Stimulated activated naive B cell treated with anti-CD40 and anti-IgM and Interleukin-4, amounts not matched to agents 10 μg/mL and 1 μg/mL and 100 μg/mL, for 72 hours (primary cell): ENCODE measurements at regions not wholly inside any gene's neighbourhood (a gene's known extent, or its start where the extent isn't known, plus 50 kb on each side); places are given as distances from the start of the nearest gene placed in this dataset.

Source experiments
- ATAC-seq, 2 donors: fragments of 150-1000 bp; cut with Tn5 transposase; replicated peaks; 2 replicates each; pipeline ENCODE4 v1.10.0; 2021; ENCODE audit warnings: moderate library complexity in 1 of 2
- DNase-seq: peaks from one replicate; pipeline ENCODE4 v3.0.0; 2021
- H3K27ac Mint-ChIP-seq: one replicate; pipeline ENCODE4 v1.8.0; 2022; ENCODE audit warnings: mild to moderate bottlenecking, mixed read lengths
- H3K27me3 Mint-ChIP-seq, 2 donors: one replicate each; pipeline ENCODE4 v1.8.0; 2022; ENCODE audit warnings: mixed read lengths in 2 of 2
- H3K36me3 Mint-ChIP-seq, 2 donors: one replicate each; pipeline ENCODE4 v1.8.0; 2022; ENCODE audit warnings: mixed read lengths in 2 of 2, mild to moderate bottlenecking in 1 of 2
- H3K4me1 Mint-ChIP-seq, 2 donors: one replicate each; pipeline ENCODE4 v1.8.0; 2022; ENCODE audit warnings: mixed read lengths in 2 of 2, mild to moderate bottlenecking in 1 of 2
- H3K4me3 Mint-ChIP-seq, 2 donors: one replicate each; pipeline ENCODE4 v1.8.0; 2022; ENCODE audit warnings: mild to moderate bottlenecking in 2 of 2, mixed read lengths in 2 of 2, moderate library complexity in 1 of 2
- H3K9me3 Mint-ChIP-seq, 2 donors: one replicate each; pipeline ENCODE4 v1.8.0; 2022; ENCODE audit warnings: mixed read lengths in 2 of 2, mild to moderate bottlenecking in 1 of 2

- no peak overlapping the region for H3K27ac Mint-ChIP-seq
- ATAC-seq, result no peak
- DNase-seq, result no peak
- no peaks in the 10 kb centered on the region for H3K9me3 Mint-ChIP-seq
- no peak overlapping the region for H3K4me3 Mint-ChIP-seq
- no peaks in the 10 kb centered on the region for H3K4me1 Mint-ChIP-seq
- H3K36me3 Mint-ChIP-seq, result no peaks in the 10 kb centered on the region
- H3K27me3 Mint-ChIP-seq, result no peaks in the 10 kb centered on the region
Measured at GRCh38 chr2:21793461-21793860, 669.7 kb downstream of the TDRD15 start.

GRCh38 chr2:21794611-21795010 lies 670.8 kb downstream of the TDRD15 start:
- ATAC-seq, result no peak
- H3K36me3 Mint-ChIP-seq, result no peaks in the 10 kb centered on the region
- H3K27ac Mint-ChIP-seq, result no peak overlapping the region
- H3K9me3 Mint-ChIP-seq, result no peaks in the 10 kb centered on the region
- DNase-seq, result no peak
- no peak overlapping the region for H3K4me3 Mint-ChIP-seq
- no peaks in the 10 kb centered on the region for H3K27me3 Mint-ChIP-seq
- no peaks in the 10 kb centered on the region for H3K4me1 Mint-ChIP-seq

- H3K4me3 Mint-ChIP-seq, result no peak overlapping the region
- no peaks in the 10 kb centered on the region for H3K36me3 Mint-ChIP-seq
- no peaks in the 10 kb centered on the region for H3K4me1 Mint-ChIP-seq
- no peaks in the 10 kb centered on the region for H3K9me3 Mint-ChIP-seq
- H3K27me3 Mint-ChIP-seq, result no peaks in the 10 kb centered on the region
- DNase-seq (no peak), ATAC-seq (no peak)
- H3K27ac Mint-ChIP-seq, result no peak overlapping the region
Measured at GRCh38 chr2:21800356-21800755, 676.6 kb downstream of the TDRD15 start.

- Mint-ChIP-seq H3K36me3 (no peaks in the 10 kb centered on the region), H3K27ac (no peak overlapping the region), H3K4me3 (no peak overlapping the region), H3K27me3 (no peaks in the 10 kb centered on the region), H3K9me3 (no peaks in the 10 kb centered on the region), H3K4me1 (no peaks in the 10 kb centered on the region)
- ATAC-seq (no peak), DNase-seq (no peak)
Measured at GRCh38 chr2:21803550-21803949, 679.8 kb downstream of the TDRD15 start.

GRCh38 chr2:21804151-21804550 lies 680.4 kb downstream of the TDRD15 start:
- H3K27me3 Mint-ChIP-seq, result no peaks in the 10 kb centered on the region
- ATAC-seq (no peak), DNase-seq (no peak)
- H3K27ac Mint-ChIP-seq, result no peak overlapping the region
- H3K9me3 Mint-ChIP-seq, result no peaks in the 10 kb centered on the region
- no peaks in the 10 kb centered on the region for H3K36me3 Mint-ChIP-seq
- H3K4me1 Mint-ChIP-seq, result no peaks in the 10 kb centered on the region
- H3K4me3 Mint-ChIP-seq, result no peak overlapping the region

- no peaks in the 10 kb centered on the region for H3K4me1 Mint-ChIP-seq
- H3K9me3 Mint-ChIP-seq, result no peaks in the 10 kb centered on the region
- DNase-seq, result no peak
- H3K4me3 Mint-ChIP-seq, result no peak overlapping the region
- H3K36me3 Mint-ChIP-seq, result no peaks in the 10 kb centered on the region
- H3K27ac Mint-ChIP-seq, result no peak overlapping the region
- no peak for ATAC-seq
- no peaks in the 10 kb centered on the region for H3K27me3 Mint-ChIP-seq
Measured at GRCh38 chr2:21811541-21811940, 687.8 kb downstream of the TDRD15 start.

GRCh38 chr2:21812766-21813165 lies 689.0 kb downstream of the TDRD15 start:
- no peaks in the 10 kb centered on the region for H3K36me3 Mint-ChIP-seq
- H3K27me3 Mint-ChIP-seq, result no peaks in the 10 kb centered on the region
- H3K27ac Mint-ChIP-seq, result no peak overlapping the region
- DNase-seq, result no peak
- H3K4me3 Mint-ChIP-seq, result no peak overlapping the region
- H3K9me3 Mint-ChIP-seq, result no peaks in the 10 kb centered on the region
- no peak for ATAC-seq
- no peaks in the 10 kb centered on the region for H3K4me1 Mint-ChIP-seq

GRCh38 chr2:21814588-21815149 lies 690.9 kb downstream of the TDRD15 start:
- Mint-ChIP-seq H3K36me3 (no peaks in the 10 kb centered on the region), H3K27ac (no peak overlapping the region), H3K9me3 (peaks cover 0 to 2% of the 10 kb centered on the region in 2 donors), H3K4me1 (no peaks in the 10 kb centered on the region), H3K27me3 (no peaks in the 10 kb centered on the region), H3K4me3 (no peak overlapping the region)
- ATAC-seq, result no peak
- DNase-seq, result no peak

GRCh38 chr2:21818212-21818795 lies 694.5 kb downstream of the TDRD15 start:
- Mint-ChIP-seq H3K4me1 (no peaks in the 10 kb centered on the region), H3K36me3 (no peaks in the 10 kb centered on the region), H3K9me3 (peaks cover 0 to 6% of the 10 kb centered on the region in 2 donors), H3K27me3 (no peaks in the 10 kb centered on the region), H3K27ac (no peak overlapping the region), H3K4me3 (no peak overlapping the region)
- DNase-seq (no peak), ATAC-seq (no peak)

GRCh38 chr2:21819454-21819853 lies 695.7 kb downstream of the TDRD15 start:
- DNase-seq (no peak), ATAC-seq (no peak)
- Mint-ChIP-seq H3K4me1 (no peaks in the 10 kb centered on the region), H3K27me3 (no peaks in the 10 kb centered on the region), H3K36me3 (no peaks in the 10 kb centered on the region), H3K9me3 (peaks cover 0 to 6% of the 10 kb centered on the region in 2 donors), H3K27ac (no peak overlapping the region), H3K4me3 (no peak overlapping the region)

GRCh38 chr2:21820271-21820670 lies 696.5 kb downstream of the TDRD15 start:
- H3K4me3 Mint-ChIP-seq, result no peak overlapping the region
- no peaks in the 10 kb centered on the region for H3K36me3 Mint-ChIP-seq
- no peaks in the 10 kb centered on the region for H3K27me3 Mint-ChIP-seq
- H3K4me1 Mint-ChIP-seq, result no peaks in the 10 kb centered on the region
- no peak overlapping the region for H3K27ac Mint-ChIP-seq
- no peak for DNase-seq
- peaks cover 4 to 6% of the 10 kb centered on the region in 2 donors for H3K9me3 Mint-ChIP-seq
- no peak for ATAC-seq

GRCh38 chr2:21821672-21822227 lies 698.0 kb downstream of the TDRD15 start:
- no peak for DNase-seq
- Mint-ChIP-seq H3K36me3 (no peaks in the 10 kb centered on the region), H3K4me3 (no peak overlapping the region), H3K4me1 (no peaks in the 10 kb centered on the region), H3K27me3 (no peaks in the 10 kb centered on the region), H3K9me3 (peaks cover 4 to 6% of the 10 kb centered on the region in 2 donors), H3K27ac (no peak overlapping the region)
- no peak for ATAC-seq

GRCh38 chr2:21822505-21822904 lies 698.7 kb downstream of the TDRD15 start:
- H3K36me3 Mint-ChIP-seq, result no peaks in the 10 kb centered on the region
- no peak for DNase-seq
- H3K4me1 Mint-ChIP-seq, result no peaks in the 10 kb centered on the region
- no peak overlapping the region for H3K4me3 Mint-ChIP-seq
- no peaks in the 10 kb centered on the region for H3K27me3 Mint-ChIP-seq
- H3K27ac Mint-ChIP-seq, result no peak overlapping the region
- no peak for ATAC-seq
- H3K9me3 Mint-ChIP-seq, result peaks cover 4 to 6% of the 10 kb centered on the region in 2 donors

- H3K4me1 Mint-ChIP-seq, result no peaks in the 10 kb centered on the region
- DNase-seq, result no peak
- H3K4me3 Mint-ChIP-seq, result no peak overlapping the region
- H3K27me3 Mint-ChIP-seq, result no peaks in the 10 kb centered on the region
- no peaks in the 10 kb centered on the region for H3K36me3 Mint-ChIP-seq
- ATAC-seq, result no peak
- no peak overlapping the region for H3K27ac Mint-ChIP-seq
- peaks cover 2 to 6% of the 10 kb centered on the region in 2 donors for H3K9me3 Mint-ChIP-seq
Measured at GRCh38 chr2:21833767-21834166, 710.0 kb downstream of the TDRD15 start.

GRCh38 chr2:21836261-21836660 lies 712.5 kb downstream of the TDRD15 start:
- Mint-ChIP-seq H3K4me3 (no peak overlapping the region), H3K9me3 (no peaks in the 10 kb centered on the region), H3K4me1 (no peaks in the 10 kb centered on the region), H3K27me3 (no peaks in the 10 kb centered on the region), H3K36me3 (no peaks in the 10 kb centered on the region), H3K27ac (no peak overlapping the region)
- ATAC-seq, result no peak
- DNase-seq, result no peak
